Spleen (tissue), 11 donors: ENCODE measurements at regions not wholly inside any gene's neighbourhood (a gene's known extent, or its start where the extent isn't known, plus 50 kb on each side); places are given as distances from the start of the nearest gene placed in this dataset.

Experiments used
- DNase-seq: peaks from one replicate; pipeline ENCODE4 v3.0.0-alpha.2; 2020
- H3K27ac ChIP-seq, 8 donors: fragments of 200-600 bp; sonication (generic) in 7 of 8; 1 replicate in 4 of 8; 2 replicates in 4 of 8; pipeline versions ENCODE4 v1.5.0 to v1.8.0; 2016 to 2021; ENCODE audit warnings: inconsistent platforms in 4 of 8, mild to moderate bottlenecking in 4 of 8, moderate library complexity in 1 of 8
- H3K27me3 ChIP-seq, 7 donors: fragments of 200-600 bp; sonication (generic) in 6 of 7; replicated peaks in 1 of 7; 1 replicate in 4 of 7; 2 replicates in 3 of 7; pipeline versions ENCODE4 v1.5.0 to v1.8.0; 2016 to 2021; ENCODE audit warnings: inconsistent platforms in 3 of 7, mild to moderate bottlenecking in 1 of 7
- H3K36me3 ChIP-seq, 6 donors: fragments of 200-600 bp; sonication (generic) in 5 of 6; 1 replicate in 4 of 6; 2 replicates in 2 of 6; pipeline versions ENCODE4 v1.5.0 to v1.8.0; 2016 to 2021; ENCODE audit warnings: inconsistent platforms in 2 of 6
- H3K4me1 ChIP-seq, 6 donors: fragments of 200-600 bp; sonication (generic) in 5 of 6; 1 replicate in 3 of 6; 2 replicates in 3 of 6; pipeline versions ENCODE4 v1.5.0 to v1.8.0; 2016 to 2021; ENCODE audit warnings: inconsistent platforms in 3 of 6
- H3K4me3 ChIP-seq, 8 donors: fragments of 200-600 bp; sonication (generic) in 7 of 8; 1 replicate in 4 of 8; 2 replicates in 4 of 8; pipeline versions ENCODE4 v1.5.0 to v1.8.0; 2016 to 2021; ENCODE audit warnings: inconsistent platforms in 4 of 8, mild to moderate bottlenecking in 4 of 8, moderate library complexity in 2 of 8
- H3K9me3 ChIP-seq, 8 donors: fragments of 200-600 bp; sonication (generic) in 7 of 8; 1 replicate in 4 of 8; 2 replicates in 4 of 8; pipeline versions ENCODE4 v1.5.0 to v1.8.0; 2016 to 2021; ENCODE audit warnings: inconsistent platforms in 4 of 8
- CTCF ChIP-seq, 11 experiments: fragments of 200-600 bp in 7 of 11; fragments of 450-650 bp in 4 of 11; sonication (generic) in 4 of 11; IDR thresholded peaks in 8 of 11; conservative IDR thresholded peaks in 3 of 11; 1 replicate in 7 of 11; 2 replicates in 4 of 11; pipeline versions ENCODE4 v1.4.0 to v1.8.0; 2016 to 2021; ENCODE audit warnings: antibody characterized with exemption in 11 of 11, inconsistent platforms in 4 of 11, mild to moderate bottlenecking in 1 of 11
- POLR2A ChIP-seq, 3 donors: fragments of 450-650 bp; IDR thresholded peaks; one replicate each; pipeline ENCODE4 v1.5.1; 2017; ENCODE audit warnings: antibody characterized with exemption in 3 of 3, mild to moderate bottlenecking in 1 of 3
- POLR2AphosphoS5 ChIP-seq, 3 donors: sonication (generic); formaldehyde crosslinking; IDR thresholded peaks; one replicate each; pipeline ENCODE4 v1.5.1; 2017; ENCODE audit warnings: antibody characterized with exemption in 3 of 3
- WGBS, 5 donors: extraction: QIAGEN DNeasy Blood & Tissue Kit in 3 of 5; methylation state at CpG; one replicate each; pipeline versions ENCODE4 v1.1.5 to v1.1.7; 2013 to 2018; 5-methylcytosine and 5-hydroxymethylcytosine counted together
- intact Hi-C: fragments of 100-400 bp; cut with DNase I; formaldehyde crosslinking; loops from one replicate; pipeline ENCODE4 v1.15.0; 2023; ENCODE audit warnings: low total_unique reads
- donor health status: healthy with polysubstance abuse.
- donor health status: DM: no; HTN: no; CAD: no; lungs with moderate emphysema.
- donor health status: DM: no; HTN: no; CAD: no.
- donor health status: Bipolar disorder and iron deficiency.
- donor health status: healthy.
- donor health status: DM: no; HTN: no; CAD: no.
- donor health status: DM: yes; HTN: yes; CAD: no.

GRCh38 chr10:36688717-36689116 lies 436.7 kb upstream of the ANKRD30A start:
- Histone ChIP-seq H3K4me1 (no peaks in the 10 kb centered on the region), H3K27me3 (no peaks in the 10 kb centered on the region), H3K9me3 (peaks cover 0 to 9% (median 0%) of the 10 kb centered on the region in 8 donors), H3K27ac (no peak overlapping the region), H3K36me3 (no peaks in the 10 kb centered on the region), H3K4me3 (no peak overlapping the region)
- 86 to 100% (median 90%) methylated on average over 1 of the region's 1 CpG for WGBS, 5 donors
- no peak for DNase-seq
- intact Hi-C loops = no loop called here
- TF ChIP-seq CTCF (IDR thresholded peaks at IDR 0.05 in 8 of 11, conservative IDR thresholded peaks at IDR 0.05 in 3 of 11) = no peak
- TF ChIP-seq POLR2AphosphoS5 (IDR thresholded peaks at IDR 0.05) = no peak
- no peak for TF ChIP-seq POLR2A (IDR thresholded peaks at IDR 0.05)

- Histone ChIP-seq H3K36me3 (no peaks in the 10 kb centered on the region), H3K4me3 (no peak overlapping the region), H3K9me3 (peaks cover 0 to 4% (median 0%) of the 10 kb centered on the region in 8 donors), H3K27ac (no peak overlapping the region), H3K4me1 (no peaks in the 10 kb centered on the region), H3K27me3 (no peaks in the 10 kb centered on the region)
- intact Hi-C loops = no loop called here
- TF ChIP-seq CTCF (IDR thresholded peaks at IDR 0.05 in 8 of 11, conservative IDR thresholded peaks at IDR 0.05 in 3 of 11) (no peak), POLR2A (IDR thresholded peaks at IDR 0.05) (no peak), POLR2AphosphoS5 (IDR thresholded peaks at IDR 0.05) (no peak)
- WGBS, 5 donors = 40 to 85% (median 61%) methylated on average over 2 of the region's 2 CpGs
- DNase-seq = no peak
These were observed 442.0 kb upstream of the ANKRD30A start for GRCh38 chr10:36683421-36683820.

- H3K4me3 ChIP-seq = no peak overlapping the region
- TF ChIP-seq CTCF (IDR thresholded peaks at IDR 0.05 in 8 of 11, conservative IDR thresholded peaks at IDR 0.05 in 3 of 11) (no peak), POLR2A (IDR thresholded peaks at IDR 0.05) (no peak), POLR2AphosphoS5 (IDR thresholded peaks at IDR 0.05) (no peak)
- no peaks in the 10 kb centered on the region for H3K27me3 ChIP-seq
- H3K4me1 ChIP-seq = no peaks in the 10 kb centered on the region
- no peak overlapping the region for H3K27ac ChIP-seq
- no peak for DNase-seq
- H3K9me3 ChIP-seq = peaks cover 0 to 4% (median 0%) of the 10 kb centered on the region in 8 donors
- intact Hi-C loops = no loop called here
- H3K36me3 ChIP-seq = no peaks in the 10 kb centered on the region
- WGBS, 5 donors = 75 to 90% (median 84%) methylated on average over 4 of the region's 4 CpGs
These were observed 443.4 kb upstream of the ANKRD30A start for GRCh38 chr10:36681751-36682632.

- Histone ChIP-seq H3K36me3 (no peaks in the 10 kb centered on the region), H3K27me3 (no peaks in the 10 kb centered on the region), H3K4me3 (no peak overlapping the region), H3K9me3 (peaks cover 0 to 4% (median 0%) of the 10 kb centered on the region in 8 donors), H3K27ac (no peak overlapping the region), H3K4me1 (no peaks in the 10 kb centered on the region)
- no peak for TF ChIP-seq POLR2AphosphoS5 (IDR thresholded peaks at IDR 0.05)
- no peak for TF ChIP-seq CTCF (IDR thresholded peaks at IDR 0.05 in 8 of 11, conservative IDR thresholded peaks at IDR 0.05 in 3 of 11)
- no peak for TF ChIP-seq POLR2A (IDR thresholded peaks at IDR 0.05)
- intact Hi-C loops = no loop called here
- no peak for DNase-seq
- WGBS, 5 donors = 85 to 93% (median 91%) methylated on average over 9 of the region's 9 CpGs
These were observed 445.8 kb upstream of the ANKRD30A start for GRCh38 chr10:36679554-36679953.
